Neural crest cell (in vitro differentiated cells): ENCODE measurements at regions not wholly inside any gene's neighbourhood (a gene's known extent, or its start where the extent isn't known, plus 50 kb on each side); places are given as distances from the start of the nearest gene placed in this dataset.
A peak's percentile ranks its signal among the peaks of the same experiment; 100 is the strongest.

Source experiments
- DNase-seq: peaks from one replicate; pipeline ENCODE4 v3.0.0; 2021; ENCODE audit warnings: low read depth, mixed read lengths, low spot score
- H3K27ac Mint-ChIP-seq: one replicate; pipeline ENCODE4 v1.8.0; 2021; ENCODE audit warnings: mild to moderate bottlenecking, mixed read lengths; ENCODE audit not compliant: unreplicated experiment
- H3K27me3 Mint-ChIP-seq: 2 replicates; pipeline ENCODE4 v1.8.0; 2021; ENCODE audit warnings: low read depth, mild to moderate bottlenecking, mixed read lengths
- H3K36me3 Mint-ChIP-seq: 2 replicates; pipeline ENCODE4 v1.8.0; 2021; ENCODE audit warnings: low read depth, mild to moderate bottlenecking, mixed read lengths
- H3K4me1 Mint-ChIP-seq: 2 replicates; pipeline ENCODE4 v1.8.0; 2021; ENCODE audit warnings: mixed read lengths
- H3K4me3 Mint-ChIP-seq: one replicate; pipeline ENCODE4 v1.8.0; 2021; ENCODE audit warnings: mild to moderate bottlenecking, mixed read lengths
- H3K9me3 Mint-ChIP-seq: 2 replicates; pipeline ENCODE4 v1.8.0; 2021; ENCODE audit warnings: mixed read lengths
- CTCF ChIP-seq: fragments of 200-600 bp; sonication (generic); conservative IDR thresholded peaks from 2 replicates; pipeline ENCODE4 v1.5.0; 2021; ENCODE audit warnings: antibody characterized with exemption, mild to moderate bottlenecking

- H3K4me1 Mint-ChIP-seq = no peaks in the 10 kb centered on the region
- H3K4me3 Mint-ChIP-seq = no peak overlapping the region
- H3K36me3 Mint-ChIP-seq = no peaks in the 10 kb centered on the region
- DNase-seq = no peak
- H3K27me3 Mint-ChIP-seq = no peaks in the 10 kb centered on the region
- TF ChIP-seq CTCF = peak; percentile 83
- H3K27ac Mint-ChIP-seq = no peak overlapping the region
- peaks cover 2% of the 10 kb centered on the region for H3K9me3 Mint-ChIP-seq
Observed at GRCh38 chr6:148166339-148166968, 176.2 kb upstream of the SASH1 start.

DNA sequence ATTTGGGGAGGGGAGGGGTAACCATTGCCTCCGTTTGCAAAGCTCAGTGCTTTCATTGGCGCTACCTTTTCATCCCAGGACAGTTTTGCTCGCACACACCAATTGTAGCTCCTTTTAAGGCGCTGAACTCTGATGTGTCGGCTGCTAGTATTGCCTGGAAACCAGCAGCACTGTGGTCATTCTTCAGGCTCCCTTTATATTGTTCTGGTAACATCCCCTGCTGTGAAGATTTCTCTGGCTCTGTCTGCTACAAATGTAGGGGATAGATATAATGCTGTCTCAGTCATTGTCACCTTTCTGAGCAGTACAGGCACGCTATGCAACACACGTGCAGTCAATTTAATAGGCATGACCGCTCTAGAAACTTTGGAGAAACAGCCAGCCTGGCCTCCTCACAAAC is 172.9 kb upstream of the SASH1 start:
- no peak for DNase-seq
- H3K4me3 Mint-ChIP-seq = no peak overlapping the region
- no peak overlapping the region for H3K27ac Mint-ChIP-seq

DNA sequence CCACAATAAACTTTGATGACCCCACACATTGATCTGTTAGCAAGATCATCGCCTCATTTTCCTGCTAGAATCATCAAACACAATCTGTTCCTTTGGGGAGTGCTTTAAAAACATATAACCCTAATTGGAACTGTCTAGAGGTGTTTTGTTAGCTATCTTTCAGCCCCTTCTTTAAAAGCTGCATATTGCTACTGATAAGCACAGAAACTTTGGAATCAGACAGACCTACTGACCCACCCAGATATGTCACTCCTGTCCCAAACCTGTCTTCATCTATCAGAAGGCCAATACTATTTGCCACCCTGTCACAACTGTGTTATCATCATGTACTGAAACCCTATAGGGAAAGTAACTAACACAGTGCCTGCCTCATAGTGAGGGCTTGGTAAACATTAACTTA is 172.4 kb upstream of the SASH1 start:
- Mint-ChIP-seq H3K27me3 (no peaks in the 10 kb centered on the region), H3K9me3 (no peaks in the 10 kb centered on the region), H3K27ac (no peak overlapping the region), H3K4me1 (peaks cover 10% of the 10 kb centered on the region), H3K4me3 (no peak overlapping the region), H3K36me3 (no peaks in the 10 kb centered on the region)
- DNase-seq = no peak
- TF ChIP-seq CTCF = no peak

More for the DNA sequence above, 172.9 kb upstream of the SASH1 start:
- Mint-ChIP-seq H3K4me1 (peaks cover 5% of the 10 kb centered on the region), H3K36me3 (no peaks in the 10 kb centered on the region), H3K9me3 (no peaks in the 10 kb centered on the region), H3K27me3 (no peaks in the 10 kb centered on the region)
- TF ChIP-seq CTCF = no peak

GRCh38 chr6:148173548-148173947 is 169.1 kb upstream of the SASH1 start:
- Mint-ChIP-seq H3K36me3 (peaks cover 5% of the 10 kb centered on the region), H3K4me1 (peaks cover 21% of the 10 kb centered on the region), H3K27me3 (no peaks in the 10 kb centered on the region), H3K4me3 (no peak overlapping the region), H3K27ac (no peak overlapping the region), H3K9me3 (peaks cover 4% of the 10 kb centered on the region)
- DNase-seq = no peak
- TF ChIP-seq CTCF = no peak

GRCh38 chr6:148175550-148176188 is 167.0 kb upstream of the SASH1 start:
- Mint-ChIP-seq H3K27me3 (no peaks in the 10 kb centered on the region), H3K36me3 (peaks cover 5% of the 10 kb centered on the region), H3K4me3 (no peak overlapping the region), H3K27ac (peak overlapping the region; percentile 51), H3K9me3 (peaks cover 4% of the 10 kb centered on the region), H3K4me1 (peaks cover 31% of the 10 kb centered on the region)
- TF ChIP-seq CTCF = no peak
- no peak for DNase-seq
